H4 (cell line): ENCODE measurements at regions not wholly inside any gene's neighbourhood (a gene's known extent, or its start where the extent isn't known, plus 50 kb on each side); places are given as distances from the start of the nearest gene placed in this dataset.
"Not testable (repeated sequence)": the region's sequence is repeated elsewhere in the genome, so short reads cannot be mapped to it uniquely, and the experiment has no call there.

Source experiments
- DNase-seq: peaks from one replicate; pipeline ENCODE4 v3.0.0-alpha.2; 2015; ENCODE audit warnings: low spot score

- peak; percentile 27 for DNase-seq
Measured at GRCh38 chr7:130845581-130846085, 111.6 kb upstream of the KLF14 start.

DNA sequence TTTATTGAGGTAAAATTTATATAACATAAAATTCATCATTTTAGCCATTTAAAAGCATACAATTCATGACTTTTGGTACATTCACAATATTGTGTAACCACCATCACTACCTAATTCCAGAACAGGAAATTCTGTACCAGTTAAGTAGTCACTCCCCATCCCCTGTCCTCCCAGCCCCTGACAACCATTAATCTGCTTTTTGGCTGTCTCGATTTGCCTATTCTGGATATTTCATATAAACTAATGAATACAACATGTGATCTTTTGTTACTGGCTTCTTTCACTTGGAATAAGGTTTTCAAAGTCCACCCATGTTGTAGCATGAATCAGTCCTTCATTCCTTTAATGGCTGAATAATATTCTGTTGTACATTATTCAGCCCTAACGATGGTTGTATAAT is 115.6 kb upstream of the KLF14 start:
- DNase-seq: no peak

DNA sequence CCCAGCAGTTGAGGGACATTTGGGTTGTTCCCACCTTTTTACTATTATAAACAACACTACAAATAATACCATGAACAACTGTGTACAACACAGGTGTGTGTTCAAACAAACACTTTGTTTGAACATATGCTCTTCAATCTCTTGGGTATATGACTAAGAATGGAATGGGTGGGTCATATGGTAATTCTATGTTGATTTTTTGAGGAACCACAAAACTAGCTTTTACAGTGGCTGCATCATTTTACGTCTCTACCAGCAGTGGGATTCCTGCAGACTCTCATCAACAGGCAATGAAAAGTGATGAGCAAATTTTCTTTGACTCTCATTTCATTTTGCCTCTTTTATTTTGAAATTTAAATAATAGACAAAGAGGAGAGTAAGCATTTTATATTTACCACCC is 116.9 kb upstream of the KLF14 start:
- no peak for DNase-seq

- DNase-seq: no peak
Measured at GRCh38 chr7:130852867-130853266, 118.9 kb upstream of the KLF14 start.

- no peak for DNase-seq
Measured at GRCh38 chr7:130853503-130854279, 119.7 kb upstream of the KLF14 start.

DNA sequence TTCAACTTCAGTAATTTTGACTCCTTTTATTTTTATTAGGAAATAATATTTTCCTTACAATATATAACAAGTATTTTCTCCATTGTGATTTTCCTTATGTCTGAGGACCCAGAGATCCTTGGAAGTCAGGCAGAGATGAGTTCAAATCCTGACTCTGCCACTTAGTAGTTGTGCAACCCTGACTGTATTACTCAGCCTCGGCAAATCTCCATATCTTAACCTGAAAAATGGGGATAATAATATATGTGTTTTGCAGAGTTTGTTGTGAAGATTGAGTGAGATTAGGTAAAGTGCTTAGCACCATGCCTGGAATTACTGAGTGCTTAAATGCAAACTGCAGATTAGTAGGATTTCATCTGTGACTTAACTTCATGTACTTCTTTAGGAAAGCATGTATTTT is 120.5 kb upstream of the KLF14 start:
- no peak for DNase-seq

- no peak for DNase-seq
Measured at GRCh38 chr7:130856866-130857265, 122.9 kb upstream of the KLF14 start.

DNA sequence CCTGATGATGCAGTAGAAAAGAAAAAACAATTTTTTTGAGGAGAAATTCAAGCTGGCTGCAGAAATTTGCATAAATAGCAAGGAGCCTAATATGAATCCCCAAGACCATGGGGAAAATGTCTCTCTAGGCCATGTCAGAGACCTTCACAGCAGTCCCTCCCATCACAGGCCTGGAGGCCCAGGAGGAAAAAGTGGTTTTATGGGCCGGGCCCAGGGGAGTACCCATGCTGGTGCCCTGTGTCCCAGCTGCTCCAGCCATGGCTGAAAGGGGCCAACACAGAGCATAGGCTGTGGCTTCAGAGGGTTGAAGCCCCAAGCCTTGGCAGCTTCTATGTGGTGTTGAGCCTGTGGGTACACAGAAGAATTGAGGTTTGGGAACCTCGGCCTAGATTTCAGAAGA is 126.8 kb upstream of the KLF14 start:
- DNase-seq: not testable (repeated sequence)

DNA sequence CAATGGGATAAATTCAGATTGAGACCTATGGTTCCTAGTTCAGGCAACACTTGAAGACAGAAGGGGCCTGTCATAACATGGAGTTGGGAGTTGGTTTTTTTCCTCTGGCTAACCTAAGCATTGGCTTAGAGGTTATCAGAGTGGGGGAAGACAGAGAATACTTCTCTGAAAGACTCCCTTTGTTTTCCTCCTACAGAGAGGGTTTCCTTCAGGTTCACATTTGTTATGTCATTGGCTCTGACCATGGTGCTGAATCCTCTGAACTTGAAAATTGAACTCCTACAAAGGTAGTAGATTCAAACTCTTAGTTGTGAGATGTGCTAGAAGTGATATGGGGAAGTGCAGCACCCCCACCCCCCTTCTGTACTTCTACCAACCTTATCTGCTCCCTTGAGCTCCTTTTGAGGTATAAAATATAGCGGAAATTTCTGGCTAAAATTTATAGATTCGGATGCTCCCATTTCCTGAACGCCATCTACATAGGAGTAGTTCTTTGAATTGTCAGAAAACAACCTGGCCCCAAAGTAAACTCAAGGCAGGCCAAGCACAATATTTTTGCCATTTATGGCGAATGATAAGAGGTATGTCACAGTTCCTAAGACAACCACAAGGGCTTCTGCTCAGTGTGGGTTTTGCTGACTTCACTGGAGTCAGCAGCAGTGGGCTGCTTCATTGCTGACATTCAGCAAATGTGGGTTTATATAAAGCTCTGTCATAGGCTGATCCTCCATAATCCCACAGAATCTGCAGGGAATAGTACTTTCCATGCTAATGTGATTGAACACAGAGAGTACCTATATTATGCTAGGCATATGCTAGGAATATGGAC is 131.6 kb upstream of the KLF14 start:
- no peak for DNase-seq

- DNase-seq: no peak
Measured at GRCh38 chr7:130867039-130867438, 133.0 kb upstream of the KLF14 start.

- DNase-seq: no peak
Measured at GRCh38 chr7:130867581-130868136, 133.7 kb upstream of the KLF14 start.

- DNase-seq: no peak
Measured at GRCh38 chr7:130868139-130868538, 134.1 kb upstream of the KLF14 start.

DNA sequence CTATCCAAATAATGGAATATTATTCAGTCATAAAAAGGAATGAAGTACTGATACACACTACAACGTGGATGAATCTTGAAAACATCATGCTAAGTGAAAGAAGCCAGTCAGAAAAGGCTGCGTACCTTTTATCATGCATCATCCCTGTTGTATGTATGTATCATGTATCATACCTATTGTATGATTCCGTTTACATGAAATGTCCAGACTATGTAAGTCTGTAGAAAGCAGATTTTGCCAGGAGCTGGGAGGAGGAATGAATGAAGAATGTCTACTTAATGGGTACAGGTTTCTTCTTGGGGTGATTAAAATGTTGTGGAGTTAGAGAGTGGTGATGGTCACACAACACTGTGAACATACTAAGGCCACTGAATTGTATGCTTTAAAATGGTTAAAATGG is 135.9 kb upstream of the KLF14 start:
- no peak for DNase-seq

GRCh38 chr7:130872341-130872740 is 138.3 kb upstream of the KLF14 start:
- DNase-seq: no peak

DNA sequence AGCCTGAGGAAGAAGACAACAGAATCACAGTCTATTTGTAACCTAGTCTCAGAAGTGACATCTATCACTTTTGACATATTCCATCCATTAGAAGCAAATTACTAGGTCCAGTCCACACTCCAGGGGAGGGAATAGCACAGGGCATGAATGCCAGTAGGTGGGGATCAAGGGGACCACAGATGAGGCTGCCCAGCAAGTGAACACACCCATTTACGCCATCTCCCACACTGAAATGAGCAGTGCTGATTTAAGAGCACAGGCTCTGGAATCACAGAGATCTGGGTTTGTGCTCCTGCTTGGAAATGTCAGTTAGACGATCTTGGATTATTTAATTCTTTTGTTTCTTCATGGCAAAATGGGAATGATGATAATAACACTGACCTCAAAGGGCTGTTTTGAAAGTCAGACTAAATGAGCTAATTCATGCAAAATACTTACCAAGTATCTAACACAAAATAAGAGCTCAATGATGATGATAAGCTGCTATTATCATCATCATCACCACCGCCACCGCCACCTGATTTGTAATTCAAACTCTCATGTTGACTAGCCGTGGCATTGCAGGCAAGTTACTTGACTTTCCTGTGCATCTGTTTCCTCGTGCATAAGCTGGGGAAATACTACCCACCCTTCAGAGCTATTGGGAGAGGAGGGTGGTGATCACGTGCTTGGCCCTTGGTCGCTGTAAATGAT is 138.9 kb upstream of the KLF14 start:
- no peak for DNase-seq

DNA sequence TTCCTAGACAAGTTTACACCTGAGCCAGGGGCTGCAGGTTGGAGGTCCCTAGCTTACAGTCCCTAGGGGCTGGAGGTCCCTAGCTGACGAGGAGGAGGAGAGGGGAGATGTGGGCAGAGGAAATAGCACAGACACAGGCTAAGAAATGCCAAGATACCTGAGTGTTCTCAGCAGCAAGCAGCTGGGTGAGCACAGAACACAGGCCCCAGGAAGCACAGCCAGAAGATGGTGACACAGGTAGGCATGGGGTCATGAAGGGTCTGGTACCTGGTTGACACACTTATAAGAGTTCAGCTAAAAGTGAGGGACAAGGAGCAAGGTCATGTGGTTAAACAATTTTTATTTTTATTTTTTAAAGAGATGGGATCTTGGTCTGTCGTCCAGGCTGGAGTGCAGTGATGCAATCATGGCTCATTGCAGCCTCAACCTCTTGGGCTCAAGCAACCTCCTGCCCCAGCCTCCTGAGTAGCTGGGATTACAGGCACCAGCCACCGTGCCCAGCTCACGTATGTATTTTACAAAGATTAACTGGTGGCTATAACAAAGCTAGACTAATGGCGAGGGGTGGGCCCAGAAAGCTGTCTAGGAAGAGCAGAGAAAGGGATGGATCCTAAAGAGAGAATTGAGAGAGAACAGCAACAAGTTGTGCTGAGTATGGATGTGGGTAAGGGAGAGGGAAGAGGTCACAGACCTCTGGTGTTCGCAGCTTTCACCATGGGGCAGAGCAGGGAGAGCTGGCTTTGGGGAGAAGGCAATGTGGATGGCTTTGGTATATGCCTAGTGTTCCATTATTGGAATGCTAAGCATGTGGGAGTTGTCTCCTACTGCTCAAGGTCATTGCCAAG is 140.3 kb upstream of the KLF14 start:
- DNase-seq: no peak

- DNase-seq: no peak
Measured at GRCh38 chr7:130875265-130875741, 141.3 kb upstream of the KLF14 start.

DNA sequence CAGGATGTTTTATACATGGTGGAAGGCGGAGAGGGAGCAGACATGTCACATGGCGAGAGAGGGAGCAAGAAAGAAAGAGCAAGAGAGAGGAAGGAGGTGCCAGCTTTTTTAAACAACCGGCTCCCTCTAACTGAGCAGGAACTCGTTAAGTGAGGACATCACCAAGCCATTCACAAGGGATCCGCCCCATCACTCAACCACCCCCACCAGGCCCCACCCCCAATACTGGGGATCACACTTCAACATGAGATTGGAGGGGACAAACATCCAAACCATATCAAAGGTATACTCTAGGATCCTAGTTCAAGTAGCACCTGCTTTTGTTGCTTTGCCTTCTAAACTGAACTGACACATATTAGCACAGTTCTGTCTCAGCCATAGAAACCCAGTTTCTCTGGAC is 141.9 kb upstream of the KLF14 start:
- DNase-seq: no peak

DNA sequence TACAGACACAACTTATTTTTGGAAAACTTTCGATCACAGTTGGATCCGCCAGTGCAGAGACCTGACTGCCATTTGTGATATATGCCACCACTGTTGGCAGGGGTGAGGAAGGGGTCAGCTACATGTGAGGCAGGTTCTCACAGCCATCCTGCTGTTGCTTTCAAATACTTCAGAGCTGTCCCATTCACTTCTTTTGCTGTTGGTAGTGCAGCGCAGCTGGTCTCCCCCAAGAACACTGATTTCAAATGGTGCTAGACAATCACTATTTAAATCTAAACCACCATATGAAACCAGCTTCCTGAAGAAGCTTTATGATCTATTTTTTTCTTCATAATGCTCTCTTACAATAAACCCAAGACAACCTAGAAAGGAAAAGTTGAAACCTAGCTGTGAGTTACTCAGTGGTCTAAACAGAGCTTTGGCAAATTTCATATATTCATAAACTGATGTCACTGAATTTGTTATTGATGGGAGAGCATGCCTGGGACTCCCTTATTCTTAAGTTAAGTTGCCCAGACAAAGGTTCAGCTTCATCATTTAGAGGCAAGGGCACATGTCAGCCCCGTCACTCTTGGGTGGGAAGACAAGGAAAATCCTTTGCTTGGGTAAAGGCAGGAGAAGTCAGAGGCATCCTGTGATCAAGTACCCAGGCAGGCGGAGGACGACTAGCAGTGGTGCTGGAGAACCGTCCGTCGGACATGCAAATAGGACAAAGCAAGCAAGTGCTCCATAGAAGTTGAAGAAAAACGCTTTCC is 143.4 kb upstream of the KLF14 start:
- no peak for DNase-seq

DNA sequence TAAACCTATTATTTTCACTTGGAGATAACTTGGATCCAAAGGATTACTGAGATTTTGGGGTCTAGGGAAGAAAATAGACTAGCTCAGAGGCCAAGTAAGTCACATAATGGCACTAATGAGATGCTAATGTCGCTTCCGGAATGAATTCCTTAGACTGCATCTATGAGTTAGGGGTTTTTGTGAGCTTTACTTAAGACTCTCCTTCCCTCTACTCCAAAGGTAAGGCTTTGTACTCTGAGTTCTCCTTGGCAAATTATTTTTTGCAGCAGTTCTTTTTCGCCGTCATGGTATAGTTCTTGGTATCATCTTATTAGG is 143.9 kb upstream of the KLF14 start:
- no peak for DNase-seq
